ENCODE measurements at regions not wholly inside any gene's neighbourhood (a gene's known extent, or its start where the extent isn't known, plus 50 kb on each side); places are given as distances from the start of the nearest gene placed in this dataset.
"Not testable (repeated sequence)": the region's sequence is repeated elsewhere in the genome, so short reads cannot be mapped to it uniquely, and the experiment has no call there.

GRCh38 chr1:185393205-185393604 lies 76.2 kb upstream of the IVNS1ABP start:
- Mint-ChIP-seq H3K27ac (no peak overlapping the region), H3K27me3 (no peaks in the 10 kb centered on the region), H3K36me3 (peaks cover 4% of the 10 kb centered on the region), H3K9me3 (no peaks in the 10 kb centered on the region), H3K4me3 (no peak overlapping the region), H3K4me1 (ENCODE audit: low read depth in 2 of 2) (peaks cover 14 to 19% of the 10 kb centered on the region in 2 donors)
- ATAC-seq = no peak
- no peak for DNase-seq (ENCODE audit: low spot score)

- H3K9me3 Mint-ChIP-seq = no peaks in the 10 kb centered on the region
- H3K27me3 Mint-ChIP-seq = no peaks in the 10 kb centered on the region
- H3K36me3 Mint-ChIP-seq = peaks cover 18% of the 10 kb centered on the region
- peaks cover 8 to 20% of the 10 kb centered on the region in 2 donors for H3K4me1 Mint-ChIP-seq (ENCODE audit: low read depth in 2 of 2)
- peak overlapping the region in 1 of 2 donors; percentile 45 for H3K27ac Mint-ChIP-seq
- DNase-seq (ENCODE audit: low spot score) (no peak), ATAC-seq (no peak)
- H3K4me3 Mint-ChIP-seq = no peak overlapping the region
Observed at GRCh38 chr1:185388815-185389214, 71.8 kb upstream of the IVNS1ABP start.

GRCh38 chr1:185388346-185388745 lies 71.3 kb upstream of the IVNS1ABP start:
- no peaks in the 10 kb centered on the region for H3K9me3 Mint-ChIP-seq
- no peak overlapping the region for H3K4me3 Mint-ChIP-seq
- peaks cover 20% of the 10 kb centered on the region for H3K36me3 Mint-ChIP-seq
- no peak for DNase-seq (ENCODE audit: low spot score)
- H3K27me3 Mint-ChIP-seq = no peaks in the 10 kb centered on the region
- no peak for ATAC-seq
- peaks cover 8 to 20% of the 10 kb centered on the region in 2 donors for H3K4me1 Mint-ChIP-seq (ENCODE audit: low read depth in 2 of 2)
- peak overlapping the region in 1 of 2 donors; percentile 45 for H3K27ac Mint-ChIP-seq

- DNase-seq (ENCODE audit: low spot score) (no peak), ATAC-seq (no peak)
- Mint-ChIP-seq H3K4me3 (no peak overlapping the region), H3K27me3 (no peaks in the 10 kb centered on the region), H3K36me3 (peaks cover 35% of the 10 kb centered on the region), H3K27ac (no peak overlapping the region), H3K9me3 (peaks cover 6% of the 10 kb centered on the region), H3K4me1 (ENCODE audit: low read depth in 2 of 2) (peaks cover 8 to 20% of the 10 kb centered on the region in 2 donors)
Observed at GRCh38 chr1:185385991-185386390, 68.9 kb upstream of the IVNS1ABP start.

- not testable (repeated sequence) for DNase-seq (ENCODE audit: low spot score); H3K9me3 Mint-ChIP-seq; H3K27me3 Mint-ChIP-seq; H3K4me1 Mint-ChIP-seq (ENCODE audit: low read depth in 2 of 2); H3K27ac Mint-ChIP-seq; ATAC-seq; H3K4me3 Mint-ChIP-seq
- H3K36me3 Mint-ChIP-seq = peaks cover 35% of the 10 kb centered on the region
Observed at GRCh38 chr1:185383805-185384204, 66.8 kb upstream of the IVNS1ABP start.

- no peak overlapping the region for H3K4me3 Mint-ChIP-seq
- H3K36me3 Mint-ChIP-seq = peaks cover 10% of the 10 kb centered on the region
- no peak for DNase-seq (ENCODE audit: low spot score)
- no peak for ATAC-seq
- no peaks in the 10 kb centered on the region for H3K27me3 Mint-ChIP-seq
- no peak overlapping the region for H3K27ac Mint-ChIP-seq
- peaks cover 19 to 22% of the 10 kb centered on the region in 2 donors for H3K4me1 Mint-ChIP-seq (ENCODE audit: low read depth in 2 of 2)
- peaks cover 6% of the 10 kb centered on the region for H3K9me3 Mint-ChIP-seq
Observed at GRCh38 chr1:185377831-185378230, 60.8 kb upstream of the IVNS1ABP start.

- Mint-ChIP-seq H3K4me3 (no peak overlapping the region), H3K36me3 (peaks cover 10% of the 10 kb centered on the region), H3K4me1 (ENCODE audit: low read depth in 2 of 2) (peaks cover 27 to 28% of the 10 kb centered on the region in 2 donors), H3K27ac (no peak overlapping the region), H3K9me3 (peaks cover 6% of the 10 kb centered on the region), H3K27me3 (no peaks in the 10 kb centered on the region)
- DNase-seq (ENCODE audit: low spot score) = peak; percentile 64
- peak; percentile 40 to 49 for ATAC-seq
Observed at GRCh38 chr1:185376840-185377635, 60.0 kb upstream of the IVNS1ABP start.

GRCh38 chr1:185376288-185376687 lies 59.2 kb upstream of the IVNS1ABP start:
- Mint-ChIP-seq H3K4me3 (no peak overlapping the region), H3K4me1 (ENCODE audit: low read depth in 2 of 2) (peaks cover 27 to 28% of the 10 kb centered on the region in 2 donors), H3K27me3 (no peaks in the 10 kb centered on the region), H3K27ac (no peak overlapping the region), H3K9me3 (peaks cover under 1% of the 10 kb centered on the region), H3K36me3 (peaks cover 2% of the 10 kb centered on the region)
- DNase-seq (ENCODE audit: low spot score) (no peak), ATAC-seq (no peak)

GRCh38 chr1:185375583-185375982 lies 58.5 kb upstream of the IVNS1ABP start:
- Mint-ChIP-seq H3K27ac (no peak overlapping the region), H3K4me3 (no peak overlapping the region), H3K27me3 (no peaks in the 10 kb centered on the region), H3K4me1 (ENCODE audit: low read depth in 2 of 2) (peaks cover 27 to 28% of the 10 kb centered on the region in 2 donors), H3K9me3 (no peaks in the 10 kb centered on the region), H3K36me3 (no peaks in the 10 kb centered on the region)
- peak; percentile 75 to 83 for ATAC-seq
- peak; percentile 75 for DNase-seq (ENCODE audit: low spot score)

GRCh38 chr1:185373813-185374529 lies 56.9 kb upstream of the IVNS1ABP start:
- peaks cover 31 to 32% of the 10 kb centered on the region in 2 donors for H3K4me1 Mint-ChIP-seq (ENCODE audit: low read depth in 2 of 2)
- H3K4me3 Mint-ChIP-seq = peak overlapping the region; percentile 65
- no peaks in the 10 kb centered on the region for H3K27me3 Mint-ChIP-seq
- no peaks in the 10 kb centered on the region for H3K9me3 Mint-ChIP-seq
- H3K27ac Mint-ChIP-seq = no peak overlapping the region
- DNase-seq (ENCODE audit: low spot score) (peak; percentile 70), ATAC-seq (peak; percentile 81 to 89)
- no peaks in the 10 kb centered on the region for H3K36me3 Mint-ChIP-seq

- Mint-ChIP-seq H3K4me3 (no peak overlapping the region), H3K27me3 (no peaks in the 10 kb centered on the region), H3K36me3 (no peaks in the 10 kb centered on the region), H3K9me3 (no peaks in the 10 kb centered on the region), H3K27ac (no peak overlapping the region), H3K4me1 (ENCODE audit: low read depth in 2 of 2) (peaks cover 37 to 50% of the 10 kb centered on the region in 2 donors)
- DNase-seq (ENCODE audit: low spot score) (no peak), ATAC-seq (no peak)
Observed at GRCh38 chr1:185369786-185370185, 52.7 kb upstream of the IVNS1ABP start.

GRCh38 chr1:185368913-185369491 lies 52.0 kb upstream of the IVNS1ABP start:
- H3K9me3 Mint-ChIP-seq = no peaks in the 10 kb centered on the region
- peaks cover 31 to 43% of the 10 kb centered on the region in 2 donors for H3K4me1 Mint-ChIP-seq (ENCODE audit: low read depth in 2 of 2)
- DNase-seq (ENCODE audit: low spot score) (no peak), ATAC-seq (no peak)
- H3K4me3 Mint-ChIP-seq = no peak overlapping the region
- peak overlapping the region in 1 of 2 donors; percentile 20 for H3K27ac Mint-ChIP-seq
- no peaks in the 10 kb centered on the region for H3K27me3 Mint-ChIP-seq
- H3K36me3 Mint-ChIP-seq = no peaks in the 10 kb centered on the region

GRCh38 chr1:185368313-185368855 lies 51.3 kb upstream of the IVNS1ABP start:
- H3K27me3 Mint-ChIP-seq = no peaks in the 10 kb centered on the region
- peak overlapping the region; percentile 3 for H3K4me3 Mint-ChIP-seq
- peaks cover 4% of the 10 kb centered on the region for H3K36me3 Mint-ChIP-seq
- peak overlapping the region in 1 of 2 donors; percentile 20 for H3K27ac Mint-ChIP-seq
- DNase-seq (ENCODE audit: low spot score) = no peak
- H3K4me1 Mint-ChIP-seq (ENCODE audit: low read depth in 2 of 2) = peaks cover 25 to 39% of the 10 kb centered on the region in 2 donors
- no peaks in the 10 kb centered on the region for H3K9me3 Mint-ChIP-seq
- no peak for ATAC-seq
